Uterus (tissue), 3 donors: ENCODE measurements at regions not wholly inside any gene's neighbourhood (a gene's known extent, or its start where the extent isn't known, plus 50 kb on each side); places are given as distances from the start of the nearest gene placed in this dataset.

ENCODE experiments used
- DNase-seq, 2 donors: peaks; one replicate each; pipeline ENCODE4 v3.0.0-alpha.2; 2019 to 2020
- H3K27ac ChIP-seq, 2 donors: fragments of 200-600 bp; sonication (generic); 1 replicate in 1 of 2; 2 replicates in 1 of 2; pipeline ENCODE4 v1.5.1; 2016 to 2018
- H3K27me3 ChIP-seq, 2 donors: fragments of 200-600 bp; sonication (generic); one replicate each; pipeline ENCODE4 v1.5.1; 2018 to 2019; ENCODE audit warnings: control low read depth in 1 of 2
- H3K36me3 ChIP-seq, 2 donors: fragments of 200-600 bp; sonication (generic); one replicate each; pipeline ENCODE4 v1.5.1; 2019; ENCODE audit warnings: control low read depth in 1 of 2
- H3K4me1 ChIP-seq, 2 donors: fragments of 200-600 bp; sonication (generic); one replicate each; pipeline ENCODE4 v1.5.1; 2018 to 2019; ENCODE audit warnings: control low read depth in 1 of 2
- H3K4me3 ChIP-seq, 2 donors: fragments of 200-600 bp; sonication (generic); 1 replicate in 1 of 2; 2 replicates in 1 of 2; pipeline ENCODE4 v1.5.1; 2018 to 2019; ENCODE audit warnings: mild to moderate bottlenecking in 1 of 2
- H3K9me3 ChIP-seq, 2 donors: fragments of 200-600 bp; sonication (generic); one replicate each; pipeline ENCODE4 v1.5.1; 2019; ENCODE audit warnings: control low read depth in 1 of 2
- POLR2A ChIP-seq, 2 donors: fragments of 450-650 bp; IDR thresholded peaks; one replicate each; pipeline ENCODE4 v1.6.1; 2016; ENCODE audit warnings: antibody characterized with exemption in 2 of 2, mild to moderate bottlenecking in 1 of 2, moderate library complexity in 1 of 2
- intact Hi-C: fragments of 100-400 bp; cut with DNase I; formaldehyde crosslinking; loops from one replicate; pipeline ENCODE4 v1.15.1; 2023; ENCODE audit warnings: low total_unique reads
- TF ChIP-seq, protein P1 (sequence below), 4 experiments: fragments of 200-600 bp in 2 of 4; fragments of 450-650 bp in 2 of 4; sonication (generic) in 2 of 4; IDR thresholded peaks; one replicate each; pipeline ENCODE4 v1.5.1; 2016 to 2019; ENCODE audit warnings: antibody characterized with exemption in 4 of 4, mild to moderate bottlenecking in 2 of 4, moderate library complexity in 1 of 4
- donor health status: DM: yes; HTN: yes; CAD: no.

DNA sequence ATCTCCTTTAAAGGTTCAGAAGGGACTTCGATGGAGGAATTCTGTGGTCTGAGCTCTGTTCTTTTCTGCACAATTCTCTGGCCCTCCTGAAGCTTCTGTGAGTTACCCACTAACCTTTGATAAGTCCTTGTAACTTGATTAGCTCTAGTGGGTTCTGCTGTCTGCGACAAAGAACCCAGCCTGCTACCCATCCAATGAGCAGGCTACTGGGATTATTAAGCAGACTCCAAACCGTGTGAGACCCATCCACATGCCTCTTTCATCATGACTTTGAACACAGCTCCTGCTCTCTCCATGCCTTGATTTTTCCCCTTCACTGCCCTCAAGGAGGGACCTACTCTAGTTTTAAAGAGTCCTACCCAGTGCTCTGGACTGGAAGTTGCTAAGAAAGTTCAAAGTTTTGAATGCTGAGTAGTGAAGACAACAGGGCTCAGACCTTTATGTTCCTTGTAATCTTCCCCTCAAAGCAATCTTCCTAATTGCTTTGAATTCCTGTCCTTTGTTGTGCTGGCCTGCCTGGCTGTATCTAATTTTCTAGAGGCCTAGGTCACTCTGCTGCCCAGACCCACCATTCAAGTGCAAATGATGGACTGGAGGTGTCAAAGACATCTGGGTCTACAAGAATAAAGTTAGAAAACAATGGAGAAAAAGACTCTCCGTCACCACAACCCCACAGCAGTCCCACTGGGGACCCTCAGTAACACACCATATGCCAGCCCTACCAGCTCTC lies 146.9 kb downstream of the RHOU start:
- TF ChIP-seq, protein P1, sequence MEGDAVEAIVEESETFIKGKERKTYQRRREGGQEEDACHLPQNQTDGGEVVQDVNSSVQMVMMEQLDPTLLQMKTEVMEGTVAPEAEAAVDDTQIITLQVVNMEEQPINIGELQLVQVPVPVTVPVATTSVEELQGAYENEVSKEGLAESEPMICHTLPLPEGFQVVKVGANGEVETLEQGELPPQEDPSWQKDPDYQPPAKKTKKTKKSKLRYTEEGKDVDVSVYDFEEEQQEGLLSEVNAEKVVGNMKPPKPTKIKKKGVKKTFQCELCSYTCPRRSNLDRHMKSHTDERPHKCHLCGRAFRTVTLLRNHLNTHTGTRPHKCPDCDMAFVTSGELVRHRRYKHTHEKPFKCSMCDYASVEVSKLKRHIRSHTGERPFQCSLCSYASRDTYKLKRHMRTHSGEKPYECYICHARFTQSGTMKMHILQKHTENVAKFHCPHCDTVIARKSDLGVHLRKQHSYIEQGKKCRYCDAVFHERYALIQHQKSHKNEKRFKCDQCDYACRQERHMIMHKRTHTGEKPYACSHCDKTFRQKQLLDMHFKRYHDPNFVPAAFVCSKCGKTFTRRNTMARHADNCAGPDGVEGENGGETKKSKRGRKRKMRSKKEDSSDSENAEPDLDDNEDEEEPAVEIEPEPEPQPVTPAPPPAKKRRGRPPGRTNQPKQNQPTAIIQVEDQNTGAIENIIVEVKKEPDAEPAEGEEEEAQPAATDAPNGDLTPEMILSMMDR (IDR thresholded peaks at IDR 0.05): no peak
- TF ChIP-seq POLR2A (IDR thresholded peaks at IDR 0.05): no peak
- H3K4me1 ChIP-seq: no peaks in the 10 kb centered on the region
- no peaks in the 10 kb centered on the region for H3K27me3 ChIP-seq
- H3K9me3 ChIP-seq: no peaks in the 10 kb centered on the region
- intact Hi-C loops: no loop called here
- H3K27ac ChIP-seq: peak overlapping the region in 1 of 2 donors; percentile 8
- no peak overlapping the region for H3K4me3 ChIP-seq
- DNase-seq: no peak
- no peaks in the 10 kb centered on the region for H3K36me3 ChIP-seq

GRCh38 chr1:228882771-228883450 lies 147.6 kb downstream of the RHOU start:
- no peaks in the 10 kb centered on the region for H3K9me3 ChIP-seq
- no peaks in the 10 kb centered on the region for H3K27me3 ChIP-seq
- intact Hi-C loops: no loop called here
- no peaks in the 10 kb centered on the region for H3K36me3 ChIP-seq
- DNase-seq: no peak
- TF ChIP-seq, protein P1 (IDR thresholded peaks at IDR 0.05): no peak
- no peak for TF ChIP-seq POLR2A (IDR thresholded peaks at IDR 0.05)
- H3K4me3 ChIP-seq: no peak overlapping the region
- no peak overlapping the region for H3K27ac ChIP-seq
- H3K4me1 ChIP-seq: no peaks in the 10 kb centered on the region

DNA sequence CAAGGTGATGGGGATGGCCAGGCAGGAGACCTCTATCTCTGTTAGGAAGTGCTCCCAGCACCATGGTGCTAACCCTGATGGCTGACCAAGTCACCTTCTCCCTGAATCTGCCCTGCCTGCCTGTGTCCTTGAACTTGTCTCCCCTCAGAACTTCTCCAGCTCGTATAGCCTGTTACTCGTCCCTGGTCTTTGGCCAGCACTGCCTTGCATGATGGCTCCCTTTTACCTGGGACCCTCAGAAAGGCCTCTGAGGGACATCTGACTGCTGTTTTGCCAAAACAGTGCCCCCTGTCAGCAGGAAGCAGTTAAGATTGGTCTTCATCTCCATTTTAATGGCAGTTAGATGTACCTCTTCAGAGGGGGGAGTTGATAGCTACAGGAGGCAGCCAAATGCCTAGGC lies 148.3 kb downstream of the RHOU start:
- DNase-seq: no peak
- Histone ChIP-seq H3K27me3 (no peaks in the 10 kb centered on the region), H3K4me1 (no peaks in the 10 kb centered on the region), H3K36me3 (no peaks in the 10 kb centered on the region), H3K9me3 (no peaks in the 10 kb centered on the region), H3K27ac (no peak overlapping the region), H3K4me3 (no peak overlapping the region)
- no peak for TF ChIP-seq POLR2A (IDR thresholded peaks at IDR 0.05)
- TF ChIP-seq, protein P1 (IDR thresholded peaks at IDR 0.05): no peak
- intact Hi-C loops: no loop called here

- intact Hi-C loops: no loop called here
- no peaks in the 10 kb centered on the region for H3K27me3 ChIP-seq
- no peak for TF ChIP-seq POLR2A (IDR thresholded peaks at IDR 0.05)
- TF ChIP-seq, protein P1 (IDR thresholded peaks at IDR 0.05): no peak
- no peak for DNase-seq
- no peaks in the 10 kb centered on the region for H3K9me3 ChIP-seq
- no peak overlapping the region for H3K4me3 ChIP-seq
- H3K36me3 ChIP-seq: no peaks in the 10 kb centered on the region
- H3K27ac ChIP-seq: no peak overlapping the region
- no peaks in the 10 kb centered on the region for H3K4me1 ChIP-seq
These were observed 148.9 kb downstream of the RHOU start for GRCh38 chr1:228884196-228884595.
